ENCODE measurements at regions not wholly inside any gene's neighbourhood (a gene's known extent, or its start where the extent isn't known, plus 50 kb on each side); places are given as distances from the start of the nearest gene placed in this dataset.
A peak's percentile ranks its signal among the peaks of the same experiment; 100 is the strongest.

DNA sequence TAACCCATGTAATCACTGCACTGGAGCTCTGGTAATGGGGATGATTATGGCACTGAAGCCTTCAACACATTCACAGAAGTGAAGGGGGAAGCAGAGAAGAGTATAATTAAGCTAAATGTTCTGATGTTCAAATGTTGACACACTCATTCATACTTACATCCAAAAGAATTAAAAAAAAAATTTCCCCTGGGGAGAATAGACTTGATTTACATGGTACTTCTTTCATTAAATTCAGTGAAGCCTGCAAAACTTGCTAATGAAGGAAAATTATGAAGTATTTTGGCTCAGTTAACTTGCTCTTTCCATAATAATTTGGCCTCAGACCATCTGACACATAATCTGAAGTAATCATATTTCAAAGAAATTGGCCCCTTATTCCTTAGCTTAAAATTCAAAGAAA, 428.8 kb downstream of the SH3GL2 start:
- TF ChIP-seq EZH2phosphoT487 (IDR thresholded peaks at IDR 0.05; ENCODE audit: low read length) (no peak), EZH2 (optimal IDR thresholded peaks at IDR 0.05; ENCODE audit: low read depth, low read length) (no peak), CTCF (IDR thresholded peaks at IDR 0.05; ENCODE audit: low read length) (no peak)
- Histone ChIP-seq H3K36me3 (replicated peaks; ENCODE audit: insufficient read depth, low read length) (no peaks in the 10 kb centered on the region), H3K9ac (ENCODE audit: low read length) (no peak overlapping the region), H3F3A (ENCODE audit: insufficient read depth, low read length) (no peaks in the 10 kb centered on the region), H3K27me3 (replicated peaks; ENCODE audit: insufficient read depth, low read length) (no peaks in the 10 kb centered on the region), H3K4me2 (ENCODE audit: low read depth, low read length) (no peak overlapping the region), H3K27ac (ENCODE audit: low read length) (no peak overlapping the region), H2AFZ (ENCODE audit: low read length) (no peak overlapping the region), H3K9me3 (replicated peaks; ENCODE audit: insufficient read depth, low read length) (no peaks in the 10 kb centered on the region), H3K9me2 (replicated peaks; ENCODE audit: insufficient read depth, low read length) (no peaks in the 10 kb centered on the region), H3K4me1 (ENCODE audit: low read length) (no peaks in the 10 kb centered on the region), H4K20me1 (ENCODE audit: insufficient read depth, low read length) (no peaks in the 10 kb centered on the region), H3K4me3 (ENCODE audit: low read length) (no peak overlapping the region), H3K79me2 (ENCODE audit: low read length) (no peaks in the 10 kb centered on the region)
- DNase-seq = no peak

- H3K4me2 ChIP-seq (ENCODE audit: low read depth, low read length) = no peak overlapping the region
These were observed 431.0 kb downstream of the SH3GL2 start for GRCh38 chr9:18009902-18010301.

GRCh38 chr9:18010492-18010891, 431.6 kb downstream of the SH3GL2 start:
- Histone ChIP-seq H3K9me3 (replicated peaks; ENCODE audit: insufficient read depth, low read length) (no peaks in the 10 kb centered on the region), H3K4me3 (ENCODE audit: low read length) (no peak overlapping the region), H3K36me3 (replicated peaks; ENCODE audit: insufficient read depth, low read length) (no peaks in the 10 kb centered on the region), H4K20me1 (ENCODE audit: insufficient read depth, low read length) (no peaks in the 10 kb centered on the region), H3K4me1 (ENCODE audit: low read length) (no peaks in the 10 kb centered on the region), H3F3A (ENCODE audit: insufficient read depth, low read length) (no peaks in the 10 kb centered on the region), H3K4me2 (ENCODE audit: low read depth, low read length) (no peak overlapping the region), H3K79me2 (ENCODE audit: low read length) (no peaks in the 10 kb centered on the region), H3K9ac (ENCODE audit: low read length) (no peak overlapping the region), H3K27ac (ENCODE audit: low read length) (no peak overlapping the region), H2AFZ (ENCODE audit: low read length) (no peak overlapping the region), H3K27me3 (replicated peaks; ENCODE audit: insufficient read depth, low read length) (no peaks in the 10 kb centered on the region), H3K9me2 (replicated peaks; ENCODE audit: insufficient read depth, low read length) (no peaks in the 10 kb centered on the region)
- no peak for TF ChIP-seq CTCF (IDR thresholded peaks at IDR 0.05; ENCODE audit: low read length)
- no peak for TF ChIP-seq EZH2 (optimal IDR thresholded peaks at IDR 0.05; ENCODE audit: low read depth, low read length)
- TF ChIP-seq EZH2phosphoT487 (IDR thresholded peaks at IDR 0.05; ENCODE audit: low read length) = no peak
- DNase-seq = no peak

More at GRCh38 chr9:18009902-18010301, 431.0 kb downstream of the SH3GL2 start:
- Histone ChIP-seq H3K4me1 (ENCODE audit: low read length) (no peaks in the 10 kb centered on the region), H3K9me2 (replicated peaks; ENCODE audit: insufficient read depth, low read length) (no peaks in the 10 kb centered on the region), H3K27me3 (replicated peaks; ENCODE audit: insufficient read depth, low read length) (no peaks in the 10 kb centered on the region), H3K9ac (ENCODE audit: low read length) (no peak overlapping the region), H3K9me3 (replicated peaks; ENCODE audit: insufficient read depth, low read length) (no peaks in the 10 kb centered on the region), H3K36me3 (replicated peaks; ENCODE audit: insufficient read depth, low read length) (no peaks in the 10 kb centered on the region), H3F3A (ENCODE audit: insufficient read depth, low read length) (no peaks in the 10 kb centered on the region), H3K27ac (ENCODE audit: low read length) (no peak overlapping the region), H3K79me2 (ENCODE audit: low read length) (no peaks in the 10 kb centered on the region), H4K20me1 (ENCODE audit: insufficient read depth, low read length) (no peaks in the 10 kb centered on the region), H3K4me3 (ENCODE audit: low read length) (no peak overlapping the region), H2AFZ (ENCODE audit: low read length) (no peak overlapping the region)
- peak; percentile 6 for DNase-seq
- TF ChIP-seq EZH2 (optimal IDR thresholded peaks at IDR 0.05; ENCODE audit: low read depth, low read length) = no peak
- no peak for TF ChIP-seq EZH2phosphoT487 (IDR thresholded peaks at IDR 0.05; ENCODE audit: low read length)

GRCh38 chr9:18012170-18012569, 433.3 kb downstream of the SH3GL2 start:
- H4K20me1 ChIP-seq (ENCODE audit: insufficient read depth, low read length) = no peaks in the 10 kb centered on the region
- H3K9ac ChIP-seq (ENCODE audit: low read length) = no peak overlapping the region
- H3K27ac ChIP-seq (ENCODE audit: low read length) = no peak overlapping the region
- no peaks in the 10 kb centered on the region for H3K79me2 ChIP-seq (ENCODE audit: low read length)
- H3K36me3 ChIP-seq (replicated peaks; ENCODE audit: insufficient read depth, low read length) = no peaks in the 10 kb centered on the region
- no peaks in the 10 kb centered on the region for H3K27me3 ChIP-seq (replicated peaks; ENCODE audit: insufficient read depth, low read length)
- H3K9me2 ChIP-seq (replicated peaks; ENCODE audit: insufficient read depth, low read length) = no peaks in the 10 kb centered on the region
- H3K4me1 ChIP-seq (ENCODE audit: low read length) = no peaks in the 10 kb centered on the region
- no peaks in the 10 kb centered on the region for H3F3A ChIP-seq (ENCODE audit: insufficient read depth, low read length)
- TF ChIP-seq EZH2 (optimal IDR thresholded peaks at IDR 0.05; ENCODE audit: low read depth, low read length) = no peak
- TF ChIP-seq CTCF (IDR thresholded peaks at IDR 0.05; ENCODE audit: low read length) = no peak
- no peak for TF ChIP-seq EZH2phosphoT487 (IDR thresholded peaks at IDR 0.05; ENCODE audit: low read length)
- H3K9me3 ChIP-seq (replicated peaks; ENCODE audit: insufficient read depth, low read length) = no peaks in the 10 kb centered on the region
- H3K4me2 ChIP-seq (ENCODE audit: low read depth, low read length) = no peak overlapping the region
- DNase-seq = no peak
- no peak overlapping the region for H3K4me3 ChIP-seq (ENCODE audit: low read length)
- H2AFZ ChIP-seq (ENCODE audit: low read length) = no peak overlapping the region

Measured in MM.1S (cell line).